Hepatocyte (in vitro differentiated cells): ENCODE measurements at regions not wholly inside any gene's neighbourhood (a gene's known extent, or its start where the extent isn't known, plus 50 kb on each side); places are given as distances from the start of the nearest gene placed in this dataset.

Experiments
- DNase-seq: peaks from one replicate; pipeline ENCODE4 v3.0.0-alpha.2; 2016; ENCODE audit warnings: low spot score
- H2AFZ ChIP-seq: fragments of 200-600 bp; sonication (generic); 2 replicates; pipeline ENCODE4 v1.6.0; 2016; ENCODE audit warnings: antibody characterized with exemption, mild to moderate bottlenecking
- H3K27ac ChIP-seq: fragments of 200-600 bp; sonication (generic); 2 replicates; pipeline ENCODE4 v1.5.1; 2016; ENCODE audit warnings: mild to moderate bottlenecking
- H3K27me3 ChIP-seq: fragments of 200-600 bp; sonication (generic); 2 replicates; pipeline ENCODE4 v1.6.1; 2016
- H3K36me3 ChIP-seq: fragments of 200-600 bp; sonication (generic); replicated peaks from 2 replicates; pipeline ENCODE4 v1.5.1; 2016; ENCODE audit warnings: low read depth; ENCODE audit not compliant: insufficient read depth
- H3K4me1 ChIP-seq: fragments of 200-600 bp; sonication (generic); 2 replicates; pipeline ENCODE4 v1.5.1; 2016; ENCODE audit warnings: mild to moderate bottlenecking, moderate library complexity; ENCODE audit not compliant: insufficient read depth
- H3K4me2 ChIP-seq: fragments of 200-600 bp; sonication (generic); 2 replicates; pipeline ENCODE4 v1.6.0; 2016
- H3K4me3 ChIP-seq: fragments of 200-600 bp; sonication (generic); 2 replicates; pipeline ENCODE4 v1.5.1; 2016; ENCODE audit warnings: mild to moderate bottlenecking
- H3K79me2 ChIP-seq: fragments of 200-600 bp; sonication (generic); 2 replicates; pipeline ENCODE4 v1.6.0; 2017; ENCODE audit warnings: mild to moderate bottlenecking
- H3K9me2 ChIP-seq: fragments of 200-600 bp; sonication (generic); replicated peaks from 2 replicates; pipeline ENCODE4 v1.6.0; 2017; ENCODE audit warnings: mild to moderate bottlenecking; ENCODE audit not compliant: insufficient read depth
- H3K9me3 ChIP-seq: fragments of 200-600 bp; sonication (generic); 2 replicates; pipeline ENCODE4 v1.5.1; 2016; ENCODE audit warnings: low read depth, mild to moderate bottlenecking
- H4K20me1 ChIP-seq: fragments of 200-600 bp; sonication (generic); 2 replicates; pipeline ENCODE4 v1.6.0; 2016; ENCODE audit warnings: mild to moderate bottlenecking; ENCODE audit not compliant: insufficient read depth, poor library complexity, severe bottlenecking
- CTCF ChIP-seq: fragments of 200-600 bp; sonication (generic); IDR thresholded peaks from 2 replicates; pipeline ENCODE4 v1.5.1; 2016; ENCODE audit warnings: antibody characterized with exemption, mild to moderate bottlenecking; ENCODE audit not compliant: poor library complexity
- EZH2 ChIP-seq: fragments of 200-600 bp; sonication (generic); IDR thresholded peaks from 2 replicates; pipeline ENCODE4 v1.6.1; 2016; ENCODE audit warnings: antibody characterized with exemption, mild to moderate bottlenecking, borderline replicate concordance
- EZH2phosphoT487 ChIP-seq: fragments of 200-600 bp; sonication (generic); IDR thresholded peaks from one replicate; pipeline ENCODE4 v1.6.1; 2018; ENCODE audit warnings: antibody characterized with exemption, mild to moderate bottlenecking, low read depth, moderate library complexity; ENCODE audit not compliant: unreplicated experiment, severe bottlenecking
- WGBS: methylation state at CpG from one replicate; pipeline ENCODE4 v1.1.6; 2016; ENCODE audit warnings: low lambda C conversion rate; ENCODE audit errors: missing lambda C conversion rate; 5-methylcytosine and 5-hydroxymethylcytosine counted together

- TF ChIP-seq EZH2, result no peak
- TF ChIP-seq CTCF, result no peak
- TF ChIP-seq EZH2phosphoT487, result no peak
- no peak for DNase-seq
- Histone ChIP-seq H3K9me3 (no peaks in the 10 kb centered on the region), H3K36me3 (no peaks in the 10 kb centered on the region), H3K4me1 (no peaks in the 10 kb centered on the region), H3K4me2 (no peak overlapping the region), H3K27me3 (no peaks in the 10 kb centered on the region), H2AFZ (no peak overlapping the region), H4K20me1 (no peaks in the 10 kb centered on the region), H3K79me2 (no peaks in the 10 kb centered on the region), H3K4me3 (no peak overlapping the region), H3K27ac (no peak overlapping the region), H3K9me2 (no peaks in the 10 kb centered on the region)
- 67% methylated on average over 6 of the region's 6 CpGs for WGBS
Measured at GRCh38 chr7:53604201-53604600, 568.8 kb downstream of the POM121L12 start.

- 46% methylated on average over 1 of the region's 1 CpG for WGBS
- Histone ChIP-seq H3K27ac (no peak overlapping the region), H2AFZ (no peak overlapping the region), H3K4me3 (no peak overlapping the region), H3K27me3 (no peaks in the 10 kb centered on the region), H3K9me3 (no peaks in the 10 kb centered on the region), H4K20me1 (no peaks in the 10 kb centered on the region), H3K4me1 (no peaks in the 10 kb centered on the region), H3K9me2 (no peaks in the 10 kb centered on the region), H3K36me3 (no peaks in the 10 kb centered on the region), H3K4me2 (no peak overlapping the region), H3K79me2 (no peaks in the 10 kb centered on the region)
- DNase-seq, result no peak
- TF ChIP-seq CTCF (no peak), EZH2phosphoT487 (no peak), EZH2 (no peak)
Measured at GRCh38 chr7:53607961-53608360, 572.5 kb downstream of the POM121L12 start.

- TF ChIP-seq EZH2phosphoT487 (no peak), EZH2 (no peak), CTCF (no peak)
- H4K20me1 ChIP-seq, result no peaks in the 10 kb centered on the region
- H3K4me3 ChIP-seq, result no peak overlapping the region
- WGBS, result 87% methylated on average over 1 of the region's 1 CpG
- H3K36me3 ChIP-seq, result no peaks in the 10 kb centered on the region
- no peaks in the 10 kb centered on the region for H3K9me3 ChIP-seq
- H3K4me2 ChIP-seq, result no peak overlapping the region
- no peaks in the 10 kb centered on the region for H3K9me2 ChIP-seq
- no peak for DNase-seq
- no peaks in the 10 kb centered on the region for H3K4me1 ChIP-seq
- no peak overlapping the region for H3K27ac ChIP-seq
- no peaks in the 10 kb centered on the region for H3K79me2 ChIP-seq
- H2AFZ ChIP-seq, result no peak overlapping the region
- H3K27me3 ChIP-seq, result no peaks in the 10 kb centered on the region
Measured at GRCh38 chr7:53609185-53609584, 573.8 kb downstream of the POM121L12 start.

GRCh38 chr7:53611043-53611442 lies 575.6 kb downstream of the POM121L12 start:
- no peaks in the 10 kb centered on the region for H3K4me1 ChIP-seq
- no peaks in the 10 kb centered on the region for H4K20me1 ChIP-seq
- no peaks in the 10 kb centered on the region for H3K79me2 ChIP-seq
- 76% methylated on average over 3 of the region's 3 CpGs for WGBS
- H3K4me3 ChIP-seq, result no peak overlapping the region
- H3K9me3 ChIP-seq, result no peaks in the 10 kb centered on the region
- no peak overlapping the region for H3K27ac ChIP-seq
- H2AFZ ChIP-seq, result no peak overlapping the region
- no peaks in the 10 kb centered on the region for H3K36me3 ChIP-seq
- H3K4me2 ChIP-seq, result no peak overlapping the region
- TF ChIP-seq EZH2, result no peak
- no peak for TF ChIP-seq EZH2phosphoT487
- TF ChIP-seq CTCF, result no peak
- H3K9me2 ChIP-seq, result no peaks in the 10 kb centered on the region
- no peaks in the 10 kb centered on the region for H3K27me3 ChIP-seq
- no peak for DNase-seq
